SU-DHL-6 (cell line): ENCODE measurements at regions not wholly inside any gene's neighbourhood (a gene's known extent, or its start where the extent isn't known, plus 50 kb on each side); places are given as distances from the start of the nearest gene placed in this dataset.

Experiments
- H2AFZ ChIP-seq: fragments of 200-600 bp; sonication (generic); 2 replicates; pipeline ENCODE4 v1.6.1; 2014; ENCODE audit warnings: low read depth, mild to moderate bottlenecking, moderate library complexity, mixed read lengths, antibody characterized with exemption, low read length; ENCODE audit not compliant: severe bottlenecking
- H3F3A ChIP-seq: fragments of 200-600 bp; shearing (Covaris generic); 2 replicates; pipeline ENCODE4 v1.6.0; 2016; ENCODE audit warnings: antibody characterized with exemption, mild to moderate bottlenecking; ENCODE audit not compliant: insufficient read depth
- H3K27ac ChIP-seq: fragments of 200-600 bp; sonication (generic); 2 replicates; pipeline ENCODE4 v1.5.1; 2016; ENCODE audit warnings: low read depth, mild to moderate bottlenecking, low read length, moderate library complexity, mixed read lengths
- H3K27me3 ChIP-seq: fragments of 200-600 bp; sonication (generic), shearing (Covaris generic); 2 replicates; pipeline ENCODE4 v1.6.0; 2014; ENCODE audit warnings: mild to moderate bottlenecking, low read length
- H3K36me3 ChIP-seq: fragments of 200-600 bp; sonication (generic); 2 replicates; pipeline ENCODE4 v1.6.1; 2014; ENCODE audit warnings: mild to moderate bottlenecking, low read length, mixed read lengths
- H3K4me2 ChIP-seq: fragments of 300-600, 200-600 bp; shearing (Covaris generic), sonication (generic); 2 replicates; pipeline ENCODE4 v1.6.0; 2014; ENCODE audit warnings: low read length, low read depth, mild to moderate bottlenecking; ENCODE audit not compliant: poor library complexity, severe bottlenecking
- H3K4me3 ChIP-seq: fragments of 200-600 bp; sonication (generic); 2 replicates; pipeline ENCODE4 v1.5.1; 2014; ENCODE audit warnings: antibody characterized with exemption, low read length, mild to moderate bottlenecking, mixed read lengths; ENCODE audit not compliant: insufficient read depth, poor library complexity, severe bottlenecking
- H3K79me2 ChIP-seq: fragments of 200-600 bp; sonication (generic); 2 replicates; pipeline ENCODE4 v1.6.1; 2014; ENCODE audit warnings: mild to moderate bottlenecking, low read length, moderate library complexity; ENCODE audit not compliant: insufficient read depth
- H3K9ac ChIP-seq: fragments of 200-600 bp; sonication (generic); 2 replicates; pipeline ENCODE4 v1.7.0; 2014; ENCODE audit warnings: mild to moderate bottlenecking, low read length
- H3K9me2 ChIP-seq: fragments of 200-600 bp; sonication (generic); replicated peaks from 2 replicates; pipeline ENCODE4 v1.6.1; 2014; ENCODE audit warnings: low read length; ENCODE audit not compliant: insufficient read depth
- H3K9me3 ChIP-seq: fragments of 200-600 bp; sonication (generic); 2 replicates; pipeline ENCODE4 v1.6.1; 2014; ENCODE audit warnings: low read length, mixed read lengths; ENCODE audit not compliant: insufficient read depth
- H4K20me1 ChIP-seq: fragments of 200-600 bp; sonication (generic); 2 replicates; pipeline ENCODE4 v1.6.1; 2014; ENCODE audit warnings: low read depth, mild to moderate bottlenecking, antibody characterized with exemption, low read length, moderate library complexity, mixed read lengths
- CTCF ChIP-seq: fragments of 200-600 bp; sonication (generic); IDR thresholded peaks from one replicate; pipeline ENCODE4 v1.5.1; 2017; ENCODE audit warnings: antibody characterized with exemption, mild to moderate bottlenecking, low read length, moderate library complexity; ENCODE audit not compliant: insufficient read depth, poor library complexity, severe bottlenecking
- EZH2phosphoT487 ChIP-seq: fragments of 200-600 bp; sonication (generic), shearing (Covaris generic); conservative IDR thresholded peaks from 2 replicates; pipeline ENCODE4 v1.6.1; 2018; ENCODE audit warnings: mild to moderate bottlenecking, antibody characterized with exemption, low read length, moderate library complexity, mixed read lengths

GRCh38 chr2:235195921-235196320 lies 244.1 kb downstream of the SH3BP4 start:
- Histone ChIP-seq H3K4me3 (no peak overlapping the region), H3K27me3 (no peaks in the 10 kb centered on the region), H3K79me2 (no peaks in the 10 kb centered on the region), H3K36me3 (no peaks in the 10 kb centered on the region), H2AFZ (no peak overlapping the region), H3K9ac (no peak overlapping the region), H3K9me3 (no peaks in the 10 kb centered on the region), H3F3A (no peaks in the 10 kb centered on the region), H3K27ac (no peak overlapping the region), H4K20me1 (no peaks in the 10 kb centered on the region), H3K9me2 (no peaks in the 10 kb centered on the region), H3K4me2 (no peak overlapping the region)
- TF ChIP-seq CTCF (no peak), EZH2phosphoT487 (no peak)

GRCh38 chr2:235199128-235199527 lies 247.3 kb downstream of the SH3BP4 start:
- H3K4me3 ChIP-seq, result no peak overlapping the region
- H3K4me2 ChIP-seq, result no peak overlapping the region
- no peaks in the 10 kb centered on the region for H3F3A ChIP-seq
- no peak overlapping the region for H3K27ac ChIP-seq
- no peak overlapping the region for H3K9ac ChIP-seq
- H2AFZ ChIP-seq, result no peak overlapping the region
- TF ChIP-seq CTCF, result no peak
- TF ChIP-seq EZH2phosphoT487, result no peak
- no peaks in the 10 kb centered on the region for H3K79me2 ChIP-seq
- H4K20me1 ChIP-seq, result no peaks in the 10 kb centered on the region
- H3K9me3 ChIP-seq, result no peaks in the 10 kb centered on the region
- H3K9me2 ChIP-seq, result no peaks in the 10 kb centered on the region
- H3K36me3 ChIP-seq, result no peaks in the 10 kb centered on the region
- H3K27me3 ChIP-seq, result no peaks in the 10 kb centered on the region

GRCh38 chr2:235200216-235200615 lies 248.4 kb downstream of the SH3BP4 start:
- Histone ChIP-seq H3K4me2 (no peak overlapping the region), H3K79me2 (no peaks in the 10 kb centered on the region), H3K9me2 (no peaks in the 10 kb centered on the region), H3K9ac (no peak overlapping the region), H3K27ac (no peak overlapping the region), H3F3A (no peaks in the 10 kb centered on the region), H3K36me3 (no peaks in the 10 kb centered on the region), H2AFZ (no peak overlapping the region), H3K4me3 (no peak overlapping the region), H4K20me1 (no peaks in the 10 kb centered on the region), H3K9me3 (no peaks in the 10 kb centered on the region), H3K27me3 (no peaks in the 10 kb centered on the region)
- TF ChIP-seq EZH2phosphoT487 (no peak), CTCF (no peak)
